GM19328 (cell line): ENCODE measurements at regions not wholly inside any gene's neighbourhood (a gene's known extent, or its start where the extent isn't known, plus 50 kb on each side); places are given as distances from the start of the nearest gene placed in this dataset.
"Not testable (repeated sequence)": the region's sequence is repeated elsewhere in the genome, so short reads cannot be mapped to it uniquely, and the experiment has no call there.

ENCODE experiments used
- ATAC-seq: cut with Tn5 transposase; IDR thresholded peaks from one replicate; pipeline ENCODE4 v1.9.1; 2021; ENCODE audit warnings: mild to moderate bottlenecking, moderate library complexity; ENCODE audit not compliant: unreplicated experiment

- ATAC-seq, result no peak
Observed at GRCh38 chr3:159669766-159670165, 318.9 kb upstream of the IL12A start.

GRCh38 chr3:159672728-159673688 is 315.6 kb upstream of the IL12A start:
- ATAC-seq, result peak; percentile 60

- ATAC-seq, result no peak
Observed at GRCh38 chr3:159674583-159674982, 314.1 kb upstream of the IL12A start.

GRCh38 chr3:159675285-159675684 is 313.4 kb upstream of the IL12A start:
- ATAC-seq, result no peak

GRCh38 chr3:159679900-159680299 is 308.7 kb upstream of the IL12A start:
- ATAC-seq, result no peak

- ATAC-seq, result not testable (repeated sequence)
Observed at GRCh38 chr3:159681717-159682116, 306.9 kb upstream of the IL12A start.

GRCh38 chr3:159685801-159686200 is 302.8 kb upstream of the IL12A start:
- no peak for ATAC-seq

- ATAC-seq, result no peak
Observed at GRCh38 chr3:159693226-159693625, 295.4 kb upstream of the IL12A start.

GRCh38 chr3:159711560-159712333 is 276.9 kb upstream of the IL12A start:
- ATAC-seq, result no peak

GRCh38 chr3:159721324-159721723 is 267.3 kb upstream of the IL12A start:
- no peak for ATAC-seq

- ATAC-seq, result no peak
Observed at GRCh38 chr3:159723295-159723694, 265.3 kb upstream of the IL12A start.

- ATAC-seq, result no peak
Observed at GRCh38 chr3:159724627-159725026, 264.0 kb upstream of the IL12A start.

GRCh38 chr3:159726231-159726964 is 262.2 kb upstream of the IL12A start:
- no peak for ATAC-seq

GRCh38 chr3:159727506-159727905 is 261.1 kb upstream of the IL12A start:
- no peak for ATAC-seq

- no peak for ATAC-seq
Observed at GRCh38 chr3:159731254-159731653, 257.4 kb upstream of the IL12A start.

GRCh38 chr3:159732172-159733111 is 256.2 kb upstream of the IL12A start:
- ATAC-seq, result no peak

GRCh38 chr3:159733194-159733860 is 255.3 kb upstream of the IL12A start:
- ATAC-seq, result no peak

- no peak for ATAC-seq
Observed at GRCh38 chr3:159734681-159735080, 254.0 kb upstream of the IL12A start.

GRCh38 chr3:159739166-159739565 is 249.5 kb upstream of the IL12A start:
- ATAC-seq, result no peak

GRCh38 chr3:159739969-159740368 is 248.7 kb upstream of the IL12A start:
- no peak for ATAC-seq
